ENCODE measurements at regions not wholly inside any gene's neighbourhood (a gene's known extent, or its start where the extent isn't known, plus 50 kb on each side); places are given as distances from the start of the nearest gene placed in this dataset.

GRCh38 chr20:7332169-7332568 lies 564.7 kb downstream of the BMP2 start:
- Histone ChIP-seq H3K4me3 (ENCODE audit: low read depth in 2 of 2, low read length in 2 of 2) (no peak overlapping the region), H3K9me3 (ENCODE audit: control insufficient read depth, insufficient read depth, low read depth, low read length) (0 out of 2 replicates have a peak, but pooled peaks cover 3% of the 10 kb centered on the region), H3K36me3 (ENCODE audit: control insufficient read depth, insufficient read depth, low read length) (no peaks in the 10 kb centered on the region), H3K4me1 (ENCODE audit: control insufficient read depth, insufficient read depth, low read length) (no peaks in the 10 kb centered on the region), H3K27me3 (ENCODE audit: control insufficient read depth, insufficient read depth, low read length) (no peaks in the 10 kb centered on the region), H3K27ac (ENCODE audit: low read length) (no peak overlapping the region)
- CTCF ChIA-PET, result no interaction called here
- no peak for DNase-seq (ENCODE audit: low read depth, low spot score)
- in situ Hi-C loops (cut with HindIII; ENCODE audit: low pct_unique_long_range_greater_than_20kb, low sequenced_read_pairs), result no loop called here
- TF ChIP-seq POLR2AphosphoS5 (IDR thresholded peaks at IDR 0.05; ENCODE audit: low read depth, low read length) (no peak), SIN3A (IDR thresholded peaks at IDR 0.05; ENCODE audit: borderline replicate concordance, insufficient read depth, low read depth, low read length) (no peak), REST (IDR thresholded peaks at IDR 0.05; ENCODE audit: insufficient read depth in 1 of 2, low read depth in 2 of 2, low read length in 1 of 2) (no peak), CTCF (IDR thresholded peaks at IDR 0.05) (no peak), TCF7L2 (IDR thresholded peaks at IDR 0.05; ENCODE audit: low read depth, low read length) (no peak)
- no peak for ATAC-seq
- POLR2A ChIA-PET, result no interaction called here
- intact Hi-C loops (cut with micrococcal nuclease; ENCODE audit: unreplicated experiment), result no loop called here
- no TSS peak for BruUV-seq (replicated peaks)

GRCh38 chr20:7333841-7334240 lies 566.4 kb downstream of the BMP2 start:
- no peak for ATAC-seq
- ChIA-PET CTCF (no interaction called here), POLR2A (no interaction called here)
- no peaks in the 10 kb centered on the region for H3K27me3 ChIP-seq (ENCODE audit: control insufficient read depth, insufficient read depth, low read length)
- DNase-seq (ENCODE audit: low read depth, low spot score), result no peak
- H3K27ac ChIP-seq (ENCODE audit: low read length), result no peak overlapping the region
- no TSS peak for BruUV-seq (replicated peaks)
- in situ Hi-C loops (cut with HindIII; ENCODE audit: low pct_unique_long_range_greater_than_20kb, low sequenced_read_pairs), result no loop called here
- TF ChIP-seq POLR2AphosphoS5 (IDR thresholded peaks at IDR 0.05; ENCODE audit: low read depth, low read length) (no peak), TCF7L2 (IDR thresholded peaks at IDR 0.05; ENCODE audit: low read depth, low read length) (no peak), SIN3A (IDR thresholded peaks at IDR 0.05; ENCODE audit: borderline replicate concordance, insufficient read depth, low read depth, low read length) (no peak), REST (IDR thresholded peaks at IDR 0.05; ENCODE audit: insufficient read depth in 1 of 2, low read depth in 2 of 2, low read length in 1 of 2) (no peak)
- no peaks in the 10 kb centered on the region for H3K4me1 ChIP-seq (ENCODE audit: control insufficient read depth, insufficient read depth, low read length)
- no peaks in the 10 kb centered on the region for H3K36me3 ChIP-seq (ENCODE audit: control insufficient read depth, insufficient read depth, low read length)
- 0 out of 2 replicates have a peak, but pooled peaks cover 3% of the 10 kb centered on the region for H3K9me3 ChIP-seq (ENCODE audit: control insufficient read depth, insufficient read depth, low read depth, low read length)
- H3K4me3 ChIP-seq (ENCODE audit: low read depth in 2 of 2, low read length in 2 of 2), result no peak overlapping the region
- intact Hi-C loops (cut with micrococcal nuclease; ENCODE audit: unreplicated experiment), result no loop called here

Measured in Panc1 (cell line).